ENCODE measurements at regions not wholly inside any gene's neighbourhood (a gene's known extent, or its start where the extent isn't known, plus 50 kb on each side); places are given as distances from the start of the nearest gene placed in this dataset.

GRCh38 chr16:86120201-86121192 is 221.5 kb downstream of the IRF8 start:
- H3K27me3 ChIP-seq: peaks cover 0 to 90% (median 51%) of the 10 kb centered on the region in 7 donors
- WGBS, 2 donors: 56% methylated on average over 8 of the region's 8 CpGs

GRCh38 chr16:86121374-86122010 is 222.5 kb downstream of the IRF8 start:
- no peaks in the 10 kb centered on the region for H3K9me3 ChIP-seq
- intact Hi-C loops (cut with DNase I): no loop called here
- H3K27me3 ChIP-seq: peaks cover 0 to 84% (median 54%) of the 10 kb centered on the region in 7 donors
- H3K36me3 ChIP-seq: no peaks in the 10 kb centered on the region
- no peak for DNase-seq
- TF ChIP-seq CTCF (IDR thresholded peaks at IDR 0.05): no peak
- no peak overlapping the region for H3K27ac ChIP-seq
- 43 to 48% methylated on average over 3 of the region's 3 CpGs for WGBS, 2 donors
- no peak overlapping the region for H3K4me3 ChIP-seq
- H3K4me1 ChIP-seq: no peaks in the 10 kb centered on the region
- no peak for ATAC-seq

More at GRCh38 chr16:86120201-86121192, 221.5 kb downstream of the IRF8 start:
- no peak for TF ChIP-seq CTCF (IDR thresholded peaks at IDR 0.05)
- no peaks in the 10 kb centered on the region for H3K4me1 ChIP-seq
- no peaks in the 10 kb centered on the region for H3K36me3 ChIP-seq
- no peak overlapping the region for H3K4me3 ChIP-seq
- DNase-seq (no peak), ATAC-seq (no peak)
- H3K27ac ChIP-seq: no peak overlapping the region
- H3K9me3 ChIP-seq: no peaks in the 10 kb centered on the region
- intact Hi-C loops (cut with DNase I): no loop called here

- intact Hi-C loops (cut with DNase I): no loop called here
- TF ChIP-seq CTCF (IDR thresholded peaks at IDR 0.05): no peak
- Histone ChIP-seq H3K4me3 (no peak overlapping the region), H3K27me3 (peaks cover 3 to 83% (median 44%) of the 10 kb centered on the region in 7 donors), H3K27ac (no peak overlapping the region), H3K4me1 (no peaks in the 10 kb centered on the region), H3K9me3 (no peaks in the 10 kb centered on the region), H3K36me3 (no peaks in the 10 kb centered on the region)
- no peak for ATAC-seq
- DNase-seq: no peak
- 61 to 67% methylated on average over 15 of the region's 15 CpGs for WGBS, 2 donors
These were observed 223.8 kb downstream of the IRF8 start for GRCh38 chr16:86122681-86123342.

GRCh38 chr16:86124321-86124720 is 225.4 kb downstream of the IRF8 start:
- no peak for DNase-seq
- TF ChIP-seq CTCF (IDR thresholded peaks at IDR 0.05): no peak
- H3K4me3 ChIP-seq: no peak overlapping the region
- intact Hi-C loops (cut with DNase I): no loop called here
- H3K4me1 ChIP-seq: no peaks in the 10 kb centered on the region
- WGBS, 2 donors: 71% methylated on average over 4 of the region's 4 CpGs
- no peak overlapping the region for H3K27ac ChIP-seq
- no peaks in the 10 kb centered on the region for H3K36me3 ChIP-seq
- H3K27me3 ChIP-seq: peaks cover 3 to 78% (median 42%) of the 10 kb centered on the region in 7 donors
- no peaks in the 10 kb centered on the region for H3K9me3 ChIP-seq
- ATAC-seq: no peak

Data from heart right ventricle (tissue), 16 donors.